Activated CD4-positive, alpha-beta T cell treated with anti-CD3 and anti-CD28 coated beads for 48 hours (primary cell): ENCODE measurements at regions not wholly inside any gene's neighbourhood (a gene's known extent, or its start where the extent isn't known, plus 50 kb on each side); places are given as distances from the start of the nearest gene placed in this dataset.
"Not testable (repeated sequence)": the region's sequence is repeated elsewhere in the genome, so short reads cannot be mapped to it uniquely, and the experiment has no call there.

Experiments
- DNase-seq: peaks from one replicate; pipeline ENCODE4 v3.0.0-alpha.2; 2020

- no peak for DNase-seq
These were observed 195.0 kb upstream of the CLNK start for GRCh38 chr4:10879411-10880110.

GRCh38 chr4:10878861-10879260 is 194.3 kb upstream of the CLNK start:
- DNase-seq, result no peak

- no peak for DNase-seq
These were observed 192.5 kb upstream of the CLNK start for GRCh38 chr4:10877076-10877475.

GRCh38 chr4:10875144-10875799 is 190.7 kb upstream of the CLNK start:
- DNase-seq, result no peak

GRCh38 chr4:10873809-10874208 is 189.2 kb upstream of the CLNK start:
- no peak for DNase-seq

GRCh38 chr4:10872833-10873517 is 188.4 kb upstream of the CLNK start:
- no peak for DNase-seq

- no peak for DNase-seq
These were observed 182.1 kb upstream of the CLNK start for GRCh38 chr4:10866666-10867065.

GRCh38 chr4:10861036-10861435 is 176.5 kb upstream of the CLNK start:
- DNase-seq, result no peak

GRCh38 chr4:10856271-10856782 is 171.8 kb upstream of the CLNK start:
- DNase-seq, result no peak

- no peak for DNase-seq
These were observed 168.6 kb upstream of the CLNK start for GRCh38 chr4:10853196-10853595.

GRCh38 chr4:10841697-10842096 is 157.1 kb upstream of the CLNK start:
- DNase-seq, result no peak

GRCh38 chr4:10837151-10837550 is 152.6 kb upstream of the CLNK start:
- DNase-seq, result no peak

GRCh38 chr4:10832806-10833628 is 148.4 kb upstream of the CLNK start:
- DNase-seq, result no peak

- DNase-seq, result no peak
These were observed 147.3 kb upstream of the CLNK start for GRCh38 chr4:10831727-10832408.

GRCh38 chr4:10828918-10829538 is 144.5 kb upstream of the CLNK start:
- DNase-seq, result not testable (repeated sequence)

GRCh38 chr4:10821826-10822225 is 137.3 kb upstream of the CLNK start:
- no peak for DNase-seq

GRCh38 chr4:10816571-10816970 is 132.0 kb upstream of the CLNK start:
- no peak for DNase-seq

GRCh38 chr4:10811991-10812390 is 127.4 kb upstream of the CLNK start:
- no peak for DNase-seq

- DNase-seq, result no peak
These were observed 125.8 kb upstream of the CLNK start for GRCh38 chr4:10810411-10810810.

- DNase-seq, result no peak
These were observed 125.3 kb upstream of the CLNK start for GRCh38 chr4:10809905-10810304.

- no peak for DNase-seq
These were observed 124.0 kb upstream of the CLNK start for GRCh38 chr4:10808591-10808990.
